Omental fat pad (tissue), 3 donors: ENCODE measurements at regions not wholly inside any gene's neighbourhood (a gene's known extent, or its start where the extent isn't known, plus 50 kb on each side); places are given as distances from the start of the nearest gene placed in this dataset.

Experiments used
- ATAC-seq: fragments of 150-250 bp; one replicate; pipeline ENCODE4 v1.9.1; 2016; ENCODE audit warnings: mild to moderate bottlenecking, moderate library complexity; ENCODE audit not compliant: low FRiP score
- DNase-seq: peaks from one replicate; pipeline ENCODE4 v3.0.0-alpha.2; 2019; ENCODE audit warnings: low spot score
- CTCF ChIP-seq, 3 donors: fragments of 450-650 bp; IDR thresholded peaks; one replicate each; pipeline ENCODE4 v1.5.1; 2016 to 2017; ENCODE audit warnings: antibody characterized with exemption in 3 of 3, mild to moderate bottlenecking in 3 of 3, moderate library complexity in 2 of 3

DNA sequence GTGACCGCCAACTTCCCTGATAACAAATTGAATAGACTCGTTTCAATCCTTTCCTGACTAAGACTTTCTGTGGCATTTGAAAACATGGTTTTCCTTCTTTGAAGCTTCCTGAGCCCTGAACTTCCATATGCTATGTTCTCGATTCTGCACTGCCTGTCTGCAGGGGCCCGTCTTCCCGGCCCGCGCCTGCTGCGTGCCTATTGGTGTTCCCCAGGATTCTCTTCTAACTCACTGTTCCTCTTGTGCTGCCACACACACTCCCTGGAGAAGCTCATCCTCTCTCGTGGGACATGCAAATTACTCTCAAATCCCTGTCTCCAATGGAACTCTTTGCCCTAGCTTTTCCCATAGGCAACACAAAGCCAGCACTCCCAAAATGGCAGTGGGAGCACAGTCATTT is 262.9 kb upstream of the GATB start:
- TF ChIP-seq CTCF (IDR thresholded peaks at IDR 0.05) = no peak
- no peak for ATAC-seq
- no peak for DNase-seq

DNA sequence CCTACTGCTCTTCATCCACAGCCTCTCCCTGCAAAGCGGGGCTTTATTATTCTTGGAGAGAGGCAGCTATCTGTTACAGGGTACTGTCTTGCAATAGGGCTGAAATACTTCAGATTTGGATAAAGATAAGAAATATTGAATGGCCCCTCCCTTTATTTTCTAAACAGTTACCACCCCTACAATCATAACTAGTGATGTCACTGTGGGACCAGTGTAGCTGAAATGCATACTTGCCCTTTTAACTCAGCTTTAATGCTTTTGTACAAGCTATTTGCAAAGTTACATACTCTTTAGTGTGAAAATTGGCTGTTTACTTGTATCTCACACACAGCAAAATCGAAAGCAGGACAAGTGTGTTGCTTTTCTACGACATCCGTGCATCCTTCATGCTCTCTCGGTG is 261.7 kb upstream of the GATB start:
- no peak for TF ChIP-seq CTCF (IDR thresholded peaks at IDR 0.05)
- ATAC-seq = no peak
- no peak for DNase-seq

DNA sequence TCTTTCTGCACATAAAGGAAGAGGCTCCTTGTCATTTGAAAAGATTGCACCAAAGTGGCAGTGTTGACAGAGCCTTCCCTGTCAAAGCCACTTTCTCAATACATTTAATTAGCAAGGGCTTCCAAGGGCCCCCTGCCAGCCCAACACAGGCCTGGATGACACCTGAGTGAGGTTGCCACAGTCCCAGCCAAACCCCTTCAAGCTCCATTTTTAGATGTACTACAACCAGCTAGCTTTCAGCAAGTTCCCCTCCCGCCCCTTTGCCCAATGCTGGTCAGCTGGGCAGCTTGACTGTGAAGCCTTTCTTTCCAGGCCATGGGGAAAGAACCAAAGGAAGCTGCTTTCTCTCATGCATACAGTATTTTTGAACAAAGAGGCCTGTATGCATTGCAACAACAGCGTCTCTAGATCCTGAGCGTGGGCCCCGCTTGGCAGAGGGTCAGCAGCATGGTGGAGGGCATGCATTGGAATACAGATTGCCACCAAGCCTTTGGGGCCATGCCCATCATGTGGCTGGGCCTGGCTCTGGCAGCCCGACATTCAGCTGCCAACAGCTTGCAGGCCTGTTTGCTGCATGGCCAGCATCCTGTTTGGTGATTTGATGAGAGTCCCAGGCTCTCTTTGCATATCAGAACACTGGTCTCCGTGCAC is 261.1 kb upstream of the GATB start:
- DNase-seq = no peak
- no peak for TF ChIP-seq CTCF (IDR thresholded peaks at IDR 0.05)
- ATAC-seq = no peak

DNA sequence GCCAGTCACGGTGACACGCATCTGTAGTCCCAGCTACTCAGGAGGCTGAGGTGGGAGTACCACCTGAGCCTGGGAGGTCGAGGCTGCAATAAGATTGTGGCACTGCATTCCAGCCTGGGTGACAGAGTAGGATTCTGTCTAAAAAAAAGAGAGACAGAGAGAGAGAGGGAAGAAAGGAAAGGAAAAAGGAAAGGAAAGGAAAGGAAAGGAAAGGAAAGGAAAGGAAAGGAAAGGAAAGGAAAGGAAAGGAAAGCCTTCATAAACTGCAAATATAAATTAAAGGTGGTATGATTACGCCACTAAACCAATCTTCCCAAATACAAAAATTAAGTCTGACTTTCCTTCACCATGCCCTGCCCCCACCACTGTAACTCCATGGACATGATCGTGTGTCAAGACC is 259.3 kb upstream of the GATB start:
- TF ChIP-seq CTCF (IDR thresholded peaks at IDR 0.05) = no peak
- no peak for DNase-seq

GRCh38 chr4:152016303-152016620 is 255.5 kb upstream of the GATB start:
- no peak for ATAC-seq
- no peak for DNase-seq
- no peak for TF ChIP-seq CTCF (IDR thresholded peaks at IDR 0.05)

More for the DNA sequence above, 259.3 kb upstream of the GATB start:
- ATAC-seq = no peak

DNA sequence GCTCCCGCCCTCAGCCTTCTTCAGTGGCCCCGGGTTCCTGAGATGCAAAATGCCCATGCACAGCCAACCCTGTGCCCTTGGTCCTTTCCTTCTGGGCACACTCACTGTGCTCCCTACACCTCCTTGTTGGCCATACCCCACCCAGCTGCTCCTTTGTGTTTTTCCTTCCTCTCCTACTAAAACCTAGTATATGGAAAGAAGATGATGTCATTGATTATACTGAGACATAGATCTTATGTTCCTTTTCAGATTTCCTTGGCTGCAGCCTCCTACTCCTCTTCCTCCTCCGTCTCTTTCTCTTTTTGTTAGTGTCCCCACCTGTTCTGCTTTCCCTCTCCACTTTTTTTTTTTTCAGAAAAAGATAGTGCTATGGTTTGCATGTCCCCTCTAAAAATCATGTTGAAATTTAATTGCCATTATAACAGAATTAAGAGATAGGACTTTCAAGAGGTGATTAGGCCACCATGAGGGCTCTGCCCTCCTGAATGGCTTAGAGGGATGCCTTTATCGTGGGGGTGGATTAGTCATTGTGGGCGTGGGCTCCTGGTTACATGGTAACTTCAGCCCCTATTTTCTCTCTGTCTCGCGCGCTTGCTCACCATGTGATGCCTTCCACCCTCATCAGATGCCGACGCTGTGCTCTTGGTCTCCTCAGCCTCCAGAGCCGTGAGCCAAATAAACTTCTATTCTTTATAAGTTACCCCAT is 254.9 kb upstream of the GATB start:
- no peak for ATAC-seq
- no peak for TF ChIP-seq CTCF (IDR thresholded peaks at IDR 0.05)
- DNase-seq = no peak

- ATAC-seq = no peak
- DNase-seq = no peak
Measured at GRCh38 chr4:152014280-152014679, 253.5 kb upstream of the GATB start.

More at GRCh38 chr4:152014280-152014679, 253.5 kb upstream of the GATB start:
- no peak for TF ChIP-seq CTCF (IDR thresholded peaks at IDR 0.05)
